IMR-90 (cell line): ENCODE measurements at regions not wholly inside any gene's neighbourhood (a gene's known extent, or its start where the extent isn't known, plus 50 kb on each side); places are given as distances from the start of the nearest gene placed in this dataset.

Experiments
- ATAC-seq: fragments of 200-7000 bp; cut with Tn5 transposase; 2 replicates; pipeline ENCODE4 v1.9.1; 2020; ENCODE audit warnings: low read depth, mild to moderate bottlenecking, moderate library complexity
- BruUV-seq: library from RNA; stranded (reverse); fragments of 400-500 nt; replicated peaks from 2 replicates; lab custom pipeline; 2021; lab: Mats Ljungman, UMichigan
- CTCF ChIA-PET: fragments of 300-600 bp; formaldehyde crosslinking; extraction: SDS; loops from one replicate; lab custom pipeline; 2021; ENCODE audit warnings: antibody characterized with exemption; lab: Yijun Ruan, JAX
- POLR2A ChIA-PET: fragments of 300-600 bp; sonication (Branson Sonifier 250); formaldehyde crosslinking; loops from one replicate; lab custom pipeline; 2022; ENCODE audit warnings: antibody characterized with exemption; ENCODE audit not compliant: unreplicated experiment; lab: Charles Lee
- DNase-seq: peaks from one replicate; pipeline ENCODE4 v3.0.0; 2013
- H2AFZ ChIP-seq: replicated peaks from 2 replicates; pipeline ENCODE3; 2013; ENCODE audit warnings: low read length, mild to moderate bottlenecking; ENCODE audit not compliant: poor library complexity
- H2AK5ac ChIP-seq: 2 replicates; pipeline ENCODE4 v1.6.1; 2013; ENCODE audit warnings: low read depth, low read length, inconsistent platforms
- H2AK9ac ChIP-seq: replicated peaks from 2 replicates; pipeline ENCODE3; 2013; ENCODE audit warnings: mild to moderate bottlenecking, low read depth, low read length, moderate library complexity; ENCODE audit not compliant: poor library complexity
- H2BK120ac ChIP-seq: 2 replicates; pipeline ENCODE4 v1.6.1; 2013; ENCODE audit warnings: low read depth, low read length, inconsistent platforms
- H2BK15ac ChIP-seq: 3 replicates; pipeline ENCODE4 v1.6.1; 2013; ENCODE audit warnings: low read depth, low read length, inconsistent platforms
- H2BK20ac ChIP-seq: 2 replicates; pipeline ENCODE4 v1.6.1; 2013; ENCODE audit warnings: low read depth, mild to moderate bottlenecking, inconsistent platforms, low read length, moderate library complexity
- H2BK5ac ChIP-seq: 2 replicates; pipeline ENCODE4 v1.6.1; 2013; ENCODE audit warnings: mild to moderate bottlenecking, low read depth, low read length, inconsistent platforms; ENCODE audit not compliant: poor library complexity, severe bottlenecking
- H3K14ac ChIP-seq: replicated peaks from 2 replicates; pipeline ENCODE4 v1.6.1; 2013; ENCODE audit warnings: low read depth, low read length, inconsistent platforms
- H3K18ac ChIP-seq: 2 replicates; pipeline ENCODE4 v1.6.1; 2013; ENCODE audit warnings: low read depth, low read length, control low read depth
- H3K23ac ChIP-seq: 2 replicates; pipeline ENCODE4 v1.6.1; 2013; ENCODE audit warnings: low read depth, low read length, inconsistent platforms
- H3K27ac ChIP-seq: 2 replicates; pipeline ENCODE4 v1.5.1; 2013; ENCODE audit warnings: mild to moderate bottlenecking, control low read depth, low read length; ENCODE audit not compliant: insufficient read depth
- H3K27me3 ChIP-seq: 2 replicates; pipeline ENCODE4 v1.6.1; 2013; ENCODE audit warnings: low read length; ENCODE audit not compliant: control insufficient read depth, insufficient read depth
- H3K36me3 ChIP-seq: 2 replicates; pipeline ENCODE4 v1.6.1; 2013; ENCODE audit warnings: low read length, mixed read lengths; ENCODE audit not compliant: control insufficient read depth, insufficient read depth
- H3K4ac ChIP-seq: 2 replicates; pipeline ENCODE4 v1.6.1; 2013; ENCODE audit warnings: low read depth, low read length, inconsistent platforms
- H3K4me1 ChIP-seq: 2 replicates; pipeline ENCODE4 v1.6.1; 2013; ENCODE audit warnings: low read length, mixed read lengths; ENCODE audit not compliant: control insufficient read depth, insufficient read depth
- H3K4me2 ChIP-seq: 2 replicates; pipeline ENCODE4 v1.6.1; 2013; ENCODE audit warnings: low read depth, mild to moderate bottlenecking, control low read depth, low read length, moderate library complexity
- H3K4me3 ChIP-seq: 2 replicates; pipeline ENCODE4 v1.5.1; 2013; ENCODE audit warnings: low read depth, mild to moderate bottlenecking, control low read depth, low read length, moderate library complexity; ENCODE audit not compliant: insufficient read depth
- H3K56ac ChIP-seq: 2 replicates; pipeline ENCODE4 v1.6.1; 2013; ENCODE audit warnings: low read length, inconsistent platforms; ENCODE audit not compliant: insufficient read depth; ENCODE audit errors: extremely low read depth
- H3K79me1 ChIP-seq, 2 experiments: 2 replicates each; pipeline ENCODE4 v1.6.1; 2013; ENCODE audit warnings: low read length in 2 of 2, inconsistent platforms in 1 of 2, low read depth in 1 of 2
- H3K9ac ChIP-seq: 2 replicates; pipeline ENCODE4 v1.6.1; 2013; ENCODE audit warnings: low read depth, low read length, control low read depth
- H3K9me1 ChIP-seq: 2 replicates; pipeline ENCODE4 v1.6.1; 2013; ENCODE audit warnings: low read length, inconsistent platforms; ENCODE audit not compliant: insufficient read depth
- H3K9me3 ChIP-seq: 2 replicates; pipeline ENCODE4 v1.6.1; 2013; ENCODE audit warnings: low read length; ENCODE audit not compliant: control insufficient read depth, insufficient read depth
- H4K20me1 ChIP-seq: 2 replicates; pipeline ENCODE4 v1.6.1; 2013; ENCODE audit warnings: low read length, inconsistent platforms; ENCODE audit not compliant: insufficient read depth
- H4K5ac ChIP-seq: 2 replicates; pipeline ENCODE4 v1.6.1; 2013; ENCODE audit warnings: mild to moderate bottlenecking, low read depth, low read length, control low read depth
- H4K8ac ChIP-seq, 2 experiments: 2 replicates each; pipeline ENCODE4 v1.6.1; 2013; ENCODE audit warnings: low read depth in 2 of 2, low read length in 2 of 2, control low read depth in 1 of 2, inconsistent platforms in 1 of 2
- H4K91ac ChIP-seq: 2 replicates; pipeline ENCODE4 v1.6.1; 2013; ENCODE audit warnings: low read depth, low read length, inconsistent platforms; ENCODE audit not compliant: insufficient read depth
- BHLHE40 ChIP-seq: fragments of 150-350 bp; IDR thresholded peaks from 2 replicates; pipeline ENCODE4 v1.6.1; 2016; ENCODE audit warnings: mild to moderate bottlenecking, low read depth, low read length
- CHD1 ChIP-seq: IDR thresholded peaks from 2 replicates; pipeline ENCODE4 v1.6.1; 2012; ENCODE audit warnings: low read depth, low read length, improper control_type of control experiment
- CTCF ChIP-seq: conservative IDR thresholded peaks from 2 replicates; pipeline ENCODE4 v1.5.1; 2012; ENCODE audit warnings: mild to moderate bottlenecking, low read depth, low read length, improper control_type of control experiment
- ELK1 ChIP-seq: fragments of 150-350 bp; IDR thresholded peaks from 2 replicates; pipeline ENCODE4 v1.6.1; 2016; ENCODE audit warnings: low read depth, mild to moderate bottlenecking, low read length, moderate library complexity, borderline replicate concordance
- MAFK ChIP-seq: IDR thresholded peaks from 2 replicates; pipeline ENCODE4 v1.6.1; 2012; ENCODE audit warnings: low read depth, low read length, improper control_type of control experiment
- MXI1 ChIP-seq: IDR thresholded peaks from 2 replicates; pipeline ENCODE4 v1.6.1; 2012; ENCODE audit warnings: low read depth, mild to moderate bottlenecking, low read length, moderate library complexity, borderline replicate concordance
- NFE2L2 ChIP-seq: fragments of 150-350 bp; IDR thresholded peaks from 2 replicates; pipeline ENCODE4 v1.6.1; 2016; ENCODE audit warnings: low read depth, mild to moderate bottlenecking, low read length
- RCOR1 ChIP-seq: IDR thresholded peaks from 2 replicates; pipeline ENCODE4 v1.6.1; 2012; ENCODE audit warnings: mild to moderate bottlenecking, low read length, improper control_type of control experiment; ENCODE audit not compliant: insufficient replicate concordance
- WGBS, 2 experiments: methylation state at CpG; one replicate each; pipeline versions ENCODE4 v1.1.5 to v1.1.7; 2013; ENCODE audit warnings: missing lambda C conversion rate in 2 of 2; ENCODE audit not compliant: insufficient read length in 1 of 2; ENCODE audit errors: extremely low coverage in 2 of 2; 5-methylcytosine and 5-hydroxymethylcytosine counted together
- dilution Hi-C: fragments of 300-500 bp; cut with HindIII; formaldehyde crosslinking; loops from one replicate; pipeline ENCODE4 v1.14.3; 2018; ENCODE audit warnings: low sequenced_read_pairs; ENCODE audit not compliant: unreplicated experiment
- in situ Hi-C: fragments of 300-500 bp; cut with MboI; formaldehyde crosslinking; loops from 3 replicates; pipeline ENCODE4 v1.14.3; 2019; ENCODE audit warnings: low sequenced_read_pairs, inconsistent platforms, mixed read lengths
- intact Hi-C: fragments of 100-400 bp; cut with micrococcal nuclease; formaldehyde crosslinking; loops from 2 replicates; pipeline ENCODE4 v1.10.0; 2022

GRCh38 chr3:194279101-194279500 is 72.0 kb downstream of the CPN2 start:
- ChIA-PET POLR2A (no interaction called here), CTCF (interaction anchor here (1.2 kb wide), 1 partner anchor 36 kb away, joined by 5 read pairs; no protein-coding TSS in a partner anchor)
- no peak overlapping the region for H4K91ac ChIP-seq
- WGBS, 2 experiments: 92% methylated on average over 7 of the region's 9 CpGs; no CpG with 5 or more reads in 1 of the 2 experiments
- DNase-seq: no peak
- H3K27me3 ChIP-seq: peaks cover 25% of the 10 kb centered on the region; the same call in 1 of the 2 replicates
- H2BK20ac ChIP-seq: no peak overlapping the region
- H2BK5ac ChIP-seq: no peak overlapping the region
- H4K5ac ChIP-seq: no peak overlapping the region
- H2AFZ ChIP-seq: no peak overlapping the region
- H3K4ac ChIP-seq: no peak overlapping the region
- H3K4me2 ChIP-seq: no peak overlapping the region
- H3K4me3 ChIP-seq: no peak overlapping the region
- in situ Hi-C loops: no loop called here
- no peaks in the 10 kb centered on the region for H3K9me3 ChIP-seq
- no peak overlapping the region for H4K8ac ChIP-seq
- no peak overlapping the region for H2AK9ac ChIP-seq
- no peak overlapping the region for H3K14ac ChIP-seq
- BruUV-seq: no TSS peak
- H3K9me1 ChIP-seq: no peaks in the 10 kb centered on the region
- H3K4me1 ChIP-seq: peaks cover 10% of the 10 kb centered on the region; the same call in 1 of the 2 replicates
- H3K18ac ChIP-seq: no peak overlapping the region
- no peaks in the 10 kb centered on the region for H3K79me1 ChIP-seq
- dilution Hi-C loops: no loop called here
- H4K20me1 ChIP-seq: no peaks in the 10 kb centered on the region
- TF ChIP-seq MAFK (no peak), MXI1 (no peak), RCOR1 (no peak), CTCF (no peak), BHLHE40 (no peak), CHD1 (no peak), ELK1 (no peak), NFE2L2 (no peak)
- intact Hi-C loops: no loop called here
- H3K56ac ChIP-seq: no peak overlapping the region
- H3K27ac ChIP-seq: no peak overlapping the region
- H2BK120ac ChIP-seq: no peak overlapping the region
- no peak overlapping the region for H2BK15ac ChIP-seq
- H3K23ac ChIP-seq: no peak overlapping the region
- H3K9ac ChIP-seq: no peak overlapping the region
- H3K36me3 ChIP-seq: no peaks in the 10 kb centered on the region
- H2AK5ac ChIP-seq: no peak overlapping the region
- ATAC-seq: no peak
